ENCODE measurements at regions not wholly inside any gene's neighbourhood (a gene's known extent, or its start where the extent isn't known, plus 50 kb on each side); places are given as distances from the start of the nearest gene placed in this dataset.
"Not testable (repeated sequence)": the region's sequence is repeated elsewhere in the genome, so short reads cannot be mapped to it uniquely, and the experiment has no call there.

DNA sequence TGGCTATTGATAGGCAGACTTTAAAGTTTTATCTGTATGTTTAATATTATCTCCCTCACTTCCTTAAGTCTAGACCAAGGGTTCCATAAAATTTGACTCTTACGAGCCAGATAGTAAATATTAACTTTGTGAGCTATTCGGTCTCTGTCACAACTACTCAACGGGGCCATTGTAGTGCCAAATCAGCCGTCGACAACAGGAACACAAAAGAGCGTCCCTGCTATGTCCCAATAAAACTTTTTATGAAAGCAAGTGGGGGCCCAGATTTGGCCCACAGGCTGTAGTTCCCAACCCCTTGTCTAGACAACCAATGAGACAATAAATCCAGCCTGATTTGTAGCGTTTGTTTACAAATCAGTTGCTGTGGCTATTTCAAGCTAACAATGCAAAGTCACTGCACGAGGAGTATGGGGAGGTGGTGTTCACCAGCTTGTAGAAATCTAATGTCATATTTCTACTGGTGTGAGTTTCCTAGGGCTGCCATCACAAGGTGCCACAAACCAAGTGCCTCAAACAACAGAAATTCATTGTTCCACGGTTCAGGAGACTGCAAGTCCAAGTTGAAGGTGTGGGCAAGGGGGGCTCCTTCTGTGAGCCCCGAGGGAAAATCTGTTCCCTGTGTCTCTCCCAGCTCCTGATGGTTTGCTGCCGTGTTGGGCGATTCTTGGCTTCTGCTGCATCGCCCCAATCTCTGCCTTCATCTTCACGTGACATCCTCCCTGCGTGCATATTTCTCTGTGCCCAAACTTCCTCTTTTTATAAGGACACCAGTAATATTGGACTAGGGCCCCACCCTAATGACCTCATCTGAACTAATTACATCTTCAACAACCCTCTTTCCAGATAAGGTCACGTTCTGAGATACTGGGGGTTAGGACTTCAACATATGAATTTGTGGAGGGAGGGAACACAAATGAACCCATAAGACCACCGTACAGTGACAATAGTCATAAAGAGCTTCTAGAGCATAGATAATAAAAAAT is 356.0 kb upstream of the JARID2 start:
- H3K4me3 ChIP-seq (ENCODE audit: low read depth, low read length), result no peak overlapping the region
- TF ChIP-seq, protein P1, sequence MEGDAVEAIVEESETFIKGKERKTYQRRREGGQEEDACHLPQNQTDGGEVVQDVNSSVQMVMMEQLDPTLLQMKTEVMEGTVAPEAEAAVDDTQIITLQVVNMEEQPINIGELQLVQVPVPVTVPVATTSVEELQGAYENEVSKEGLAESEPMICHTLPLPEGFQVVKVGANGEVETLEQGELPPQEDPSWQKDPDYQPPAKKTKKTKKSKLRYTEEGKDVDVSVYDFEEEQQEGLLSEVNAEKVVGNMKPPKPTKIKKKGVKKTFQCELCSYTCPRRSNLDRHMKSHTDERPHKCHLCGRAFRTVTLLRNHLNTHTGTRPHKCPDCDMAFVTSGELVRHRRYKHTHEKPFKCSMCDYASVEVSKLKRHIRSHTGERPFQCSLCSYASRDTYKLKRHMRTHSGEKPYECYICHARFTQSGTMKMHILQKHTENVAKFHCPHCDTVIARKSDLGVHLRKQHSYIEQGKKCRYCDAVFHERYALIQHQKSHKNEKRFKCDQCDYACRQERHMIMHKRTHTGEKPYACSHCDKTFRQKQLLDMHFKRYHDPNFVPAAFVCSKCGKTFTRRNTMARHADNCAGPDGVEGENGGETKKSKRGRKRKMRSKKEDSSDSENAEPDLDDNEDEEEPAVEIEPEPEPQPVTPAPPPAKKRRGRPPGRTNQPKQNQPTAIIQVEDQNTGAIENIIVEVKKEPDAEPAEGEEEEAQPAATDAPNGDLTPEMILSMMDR (IDR thresholded peaks at IDR 0.05; ENCODE audit: low read depth, low read length), result no peak

DNA sequence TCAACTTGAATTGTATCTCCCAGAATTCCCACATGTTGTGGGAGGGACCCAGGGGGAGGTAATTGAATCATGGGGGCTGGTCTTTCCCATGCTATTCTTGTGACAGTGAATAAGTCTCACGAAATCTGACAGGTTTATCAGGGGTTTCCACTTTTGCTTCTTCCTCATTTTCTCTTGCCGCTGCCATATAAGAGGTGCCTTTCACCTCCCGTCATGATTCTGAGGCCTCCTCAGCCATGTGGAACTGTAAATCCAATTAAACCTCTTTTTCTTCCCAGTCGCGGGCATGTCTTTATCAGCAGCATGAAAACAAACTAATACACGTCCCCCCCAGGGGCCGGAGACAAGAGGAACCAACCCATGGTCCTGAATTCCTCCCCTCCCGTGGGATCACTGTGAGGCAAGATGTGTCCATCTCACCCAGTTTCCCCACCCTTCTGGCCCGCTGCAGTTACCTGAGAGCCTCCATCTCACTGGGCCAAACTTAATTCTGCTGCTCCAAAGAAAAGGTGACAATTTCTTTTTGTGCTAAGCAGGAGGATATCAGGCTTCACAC is 354.0 kb upstream of the JARID2 start:
- not testable (repeated sequence) for H3K4me3 ChIP-seq (ENCODE audit: low read depth, low read length)

DNA sequence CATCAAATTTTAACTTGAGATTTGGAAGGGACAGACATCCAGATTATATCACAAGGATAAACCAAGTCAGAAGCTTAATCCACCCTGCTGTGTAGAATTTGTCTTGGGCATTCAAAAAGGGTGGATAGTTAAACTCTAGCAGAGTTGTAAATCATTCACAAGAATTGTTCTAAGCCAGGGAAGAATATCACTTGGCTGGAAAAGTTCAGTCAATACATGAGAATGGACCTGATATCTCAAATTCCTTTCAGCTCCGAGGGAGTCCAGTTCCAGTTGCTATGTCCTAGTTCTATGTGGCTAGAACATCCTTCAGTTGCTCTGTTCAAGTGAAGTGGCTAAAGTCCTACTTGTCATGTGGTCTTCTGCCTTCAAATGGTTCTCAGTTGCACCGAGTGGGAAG is 351.8 kb upstream of the JARID2 start:
- TF ChIP-seq, protein P1 (IDR thresholded peaks at IDR 0.05; ENCODE audit: low read depth, low read length), result no peak
- no peak overlapping the region for H3K4me3 ChIP-seq (ENCODE audit: low read depth, low read length)

DNA sequence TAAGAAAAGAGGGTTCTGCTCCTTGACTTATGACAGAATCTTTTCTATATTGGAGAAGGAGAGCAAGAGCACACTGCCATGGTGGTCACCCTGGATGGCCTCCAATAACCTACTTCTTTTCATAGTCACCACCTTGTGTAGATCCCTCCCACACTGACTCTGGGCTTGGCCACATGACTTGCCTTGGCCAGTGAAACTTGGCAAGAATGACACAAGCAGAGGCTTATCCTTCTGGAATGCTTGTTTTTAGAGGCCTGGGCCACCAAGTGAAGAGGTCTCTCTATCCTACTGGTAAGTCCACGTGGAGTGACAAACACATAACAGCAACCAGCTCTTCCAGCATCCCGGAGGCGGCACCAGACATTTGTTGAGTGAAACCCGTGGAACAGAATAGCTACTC is 349.4 kb upstream of the JARID2 start:
- TF ChIP-seq, protein P1 (IDR thresholded peaks at IDR 0.05; ENCODE audit: low read depth, low read length), result no peak
- H3K4me3 ChIP-seq (ENCODE audit: low read depth, low read length), result no peak overlapping the region

DNA sequence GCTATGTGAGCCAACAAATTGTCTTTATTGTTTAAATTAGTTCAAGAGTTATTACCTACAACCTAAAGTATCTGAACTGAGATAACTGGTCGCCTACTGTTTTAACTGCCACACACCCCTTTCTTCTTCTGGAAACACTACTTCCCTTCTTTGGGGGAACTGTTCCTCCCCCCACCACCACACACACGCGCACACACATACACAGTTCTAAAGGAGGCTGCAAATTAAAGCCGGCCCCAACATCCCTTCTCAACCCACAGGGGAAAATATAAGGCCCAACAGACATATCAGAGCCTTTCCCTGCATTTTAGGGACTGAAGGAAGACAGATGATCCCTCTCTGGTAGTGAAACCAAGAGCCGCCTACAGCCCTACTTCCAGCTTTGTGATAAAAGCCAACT is 348.0 kb upstream of the JARID2 start:
- no peak overlapping the region for H3K4me3 ChIP-seq (ENCODE audit: low read depth, low read length)
- TF ChIP-seq, protein P1 (IDR thresholded peaks at IDR 0.05; ENCODE audit: low read depth, low read length), result no peak

DNA sequence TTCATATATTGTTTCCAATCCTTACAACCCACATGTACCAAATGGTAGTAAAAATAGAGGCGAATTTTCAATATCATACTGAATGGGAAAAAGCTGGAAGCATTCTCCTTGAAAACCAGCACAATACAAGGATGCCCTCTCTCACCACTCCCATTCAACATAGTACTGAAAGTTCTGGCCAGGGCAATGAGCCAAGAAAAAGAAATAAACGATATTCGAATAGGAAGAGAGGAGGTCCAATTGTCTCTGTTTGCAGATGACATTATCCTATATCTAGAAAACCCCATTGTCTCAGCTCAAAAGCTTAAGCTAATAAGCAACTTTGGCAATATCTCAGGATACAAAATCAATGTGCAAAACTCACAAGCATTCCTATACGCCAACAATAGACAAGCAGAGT is 346.4 kb upstream of the JARID2 start:
- not testable (repeated sequence) for H3K4me3 ChIP-seq (ENCODE audit: low read depth, low read length)

DNA sequence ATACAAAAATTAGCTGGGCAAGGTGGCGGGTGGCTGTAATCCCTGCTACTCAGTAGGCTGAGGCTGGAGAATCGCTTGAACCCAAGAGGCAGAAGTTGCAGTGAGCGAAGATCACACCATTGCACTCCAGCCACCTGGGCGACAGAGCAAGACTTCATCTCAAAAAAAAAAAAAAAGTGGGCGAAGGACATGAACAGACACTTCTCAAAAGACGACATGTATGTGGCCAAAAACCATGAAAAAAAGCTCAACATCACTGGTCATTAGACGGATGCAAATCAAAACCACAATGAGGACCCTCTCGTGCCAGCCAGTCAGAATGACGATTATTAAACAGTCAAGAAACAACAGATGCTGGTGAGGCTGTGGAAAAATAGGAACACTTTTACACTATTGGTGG is 344.9 kb upstream of the JARID2 start:
- TF ChIP-seq, protein P1 (IDR thresholded peaks at IDR 0.05; ENCODE audit: low read depth, low read length), result no peak
- no peak overlapping the region for H3K4me3 ChIP-seq (ENCODE audit: low read depth, low read length)

DNA sequence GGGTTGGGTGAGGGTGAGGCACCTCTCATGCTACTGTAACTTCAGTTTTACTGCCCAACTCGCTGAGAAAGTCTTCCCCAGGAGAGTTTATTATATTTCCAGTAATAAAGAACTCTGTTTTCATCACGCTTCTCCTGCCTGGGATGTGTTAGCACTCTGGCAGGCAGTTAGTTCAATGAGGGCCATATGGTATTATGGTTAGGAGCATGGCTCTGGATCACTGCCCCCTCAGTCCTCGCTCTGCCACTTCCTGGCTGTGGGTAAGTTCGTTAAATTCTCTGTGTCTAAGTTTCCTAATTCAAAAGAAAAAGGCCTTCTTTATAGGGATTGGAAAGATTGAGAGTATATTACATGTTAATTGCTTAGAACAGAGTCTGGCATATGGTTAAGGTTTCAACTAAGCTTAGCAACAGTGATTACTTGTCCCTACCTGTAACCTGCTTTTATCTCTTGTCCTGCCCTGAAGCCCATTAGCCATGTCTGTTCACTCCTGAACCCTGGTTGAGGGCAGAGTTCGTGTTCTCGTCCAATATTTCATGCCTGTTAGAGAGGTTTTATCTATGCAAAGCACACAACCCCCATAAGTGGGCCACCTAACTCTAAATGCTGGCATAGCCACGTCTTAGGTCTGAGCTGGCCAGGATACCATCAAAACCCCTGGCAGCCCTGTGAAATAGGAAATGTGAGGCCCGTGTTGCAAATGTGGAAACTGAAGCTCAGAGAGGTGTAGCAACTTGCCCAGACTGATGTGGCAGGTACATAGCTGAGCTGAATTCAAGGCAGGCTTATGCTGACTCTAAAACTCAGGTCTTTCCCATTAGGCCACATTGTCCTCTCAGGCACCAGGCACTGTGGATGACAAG is 342.5 kb upstream of the JARID2 start:
- TF ChIP-seq, protein P1 (IDR thresholded peaks at IDR 0.05; ENCODE audit: low read depth, low read length), result no peak
- no peak overlapping the region for H3K4me3 ChIP-seq (ENCODE audit: low read depth, low read length)

All from WI38 (cell line).